ENCODE measurements at regions not wholly inside any gene's neighbourhood (a gene's known extent, or its start where the extent isn't known, plus 50 kb on each side); places are given as distances from the start of the nearest gene placed in this dataset.
"Not testable (repeated sequence)": the region's sequence is repeated elsewhere in the genome, so short reads cannot be mapped to it uniquely, and the experiment has no call there.

GRCh38 chr5:83800201-83800600, 79.5 kb upstream of the HAPLN1 start:
- no peaks in the 10 kb centered on the region for H3K4me1 ChIP-seq (ENCODE audit: control insufficient read depth, insufficient read depth, low read length)
- no peak overlapping the region for H3K27ac Mint-ChIP-seq
- H3K4me3 ChIP-seq (ENCODE audit: low read length): no peak overlapping the region
- H3K4me3 Mint-ChIP-seq: no peak overlapping the region
- H3K27me3 Mint-ChIP-seq (ENCODE audit: insufficient read depth): no peaks in the 10 kb centered on the region
- peaks cover 6% of the 10 kb centered on the region for H3K4me1 Mint-ChIP-seq
- WGBS, 2 experiments (ENCODE audit: insufficient coverage in 1 of 2, insufficient read length in 1 of 2): 100% methylated on average over 2 of the region's 2 CpGs; no CpG with 5 or more reads in 1 of the 2 experiments
- no peaks in the 10 kb centered on the region for H3K36me3 Mint-ChIP-seq (ENCODE audit: low read depth)
- H3K9me3 Mint-ChIP-seq: peaks cover 21% of the 10 kb centered on the region
- H3K27me3 ChIP-seq (ENCODE audit: control insufficient read depth, insufficient read depth, low read length, poor library complexity, severe bottlenecking): no peaks in the 10 kb centered on the region
- no peaks in the 10 kb centered on the region for H3K36me3 ChIP-seq (ENCODE audit: control insufficient read depth, insufficient read depth, low read length)
- H3K27ac ChIP-seq (ENCODE audit: low read depth, low read length): no peak overlapping the region
- no peaks in the 10 kb centered on the region for H3K9me3 ChIP-seq (ENCODE audit: control insufficient read depth, low read length)
- TF ChIP-seq CTCF (conservative IDR thresholded peaks at IDR 0.05): no peak
- H3K9ac ChIP-seq (ENCODE audit: extremely low read depth, low read length, poor library complexity, severe bottlenecking): no peak overlapping the region
- DNase-seq: no peak

- not testable (repeated sequence) for H3K27me3 ChIP-seq (ENCODE audit: control insufficient read depth, insufficient read depth, low read length, poor library complexity, severe bottlenecking); H3K36me3 ChIP-seq (ENCODE audit: control insufficient read depth, insufficient read depth, low read length); H3K9me3 ChIP-seq (ENCODE audit: control insufficient read depth, low read length); H3K9ac ChIP-seq (ENCODE audit: extremely low read depth, low read length, poor library complexity, severe bottlenecking); H3K27me3 Mint-ChIP-seq (ENCODE audit: insufficient read depth); H3K4me1 Mint-ChIP-seq; H3K4me3 ChIP-seq (ENCODE audit: low read length); DNase-seq; H3K36me3 Mint-ChIP-seq (ENCODE audit: low read depth); H3K4me1 ChIP-seq (ENCODE audit: control insufficient read depth, insufficient read depth, low read length); H3K27ac ChIP-seq (ENCODE audit: low read depth, low read length)
- 59 to 70% methylated on average over 7 to 11 of the region's 11 CpGs for WGBS, 2 experiments (ENCODE audit: insufficient coverage in 1 of 2, insufficient read length in 1 of 2)
- Mint-ChIP-seq H3K4me3 (peak overlapping the region; percentile 47), H3K9me3 (peaks cover 22% of the 10 kb centered on the region), H3K27ac (peak overlapping the region; percentile 87)
These were observed 78.4 kb upstream of the HAPLN1 start for GRCh38 chr5:83799020-83799419.

DNA sequence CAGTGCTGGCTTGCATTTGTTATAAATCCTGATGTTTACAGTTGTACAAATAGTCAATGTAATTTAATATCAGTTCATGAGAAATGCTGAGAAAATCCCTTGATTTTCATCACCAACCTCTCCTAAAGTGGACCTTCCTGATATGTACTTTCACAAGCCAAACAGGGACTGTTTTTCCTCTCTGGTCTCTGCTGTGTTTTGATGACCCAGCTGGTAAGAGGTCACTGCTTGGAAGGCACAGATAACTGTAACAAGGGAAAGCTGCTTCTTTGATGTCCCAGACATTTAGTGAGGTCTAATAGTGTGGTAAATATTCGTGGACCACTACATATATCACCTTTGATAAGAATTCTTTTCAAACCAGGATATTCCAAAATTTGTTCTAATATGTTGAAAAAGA, 68.7 kb upstream of the HAPLN1 start:
- Mint-ChIP-seq H3K27ac (no peak overlapping the region), H3K36me3 (ENCODE audit: low read depth) (no peaks in the 10 kb centered on the region), H3K4me1 (peaks cover 52% of the 10 kb centered on the region), H3K4me3 (no peak overlapping the region), H3K27me3 (ENCODE audit: insufficient read depth) (peaks cover 2% of the 10 kb centered on the region), H3K9me3 (peaks cover 5% of the 10 kb centered on the region)
- Histone ChIP-seq H3K36me3 (ENCODE audit: control insufficient read depth, insufficient read depth, low read length) (no peaks in the 10 kb centered on the region), H3K27me3 (ENCODE audit: control insufficient read depth, insufficient read depth, low read length, poor library complexity, severe bottlenecking) (peaks cover 22% of the 10 kb centered on the region), H3K9me3 (ENCODE audit: control insufficient read depth, low read length) (no peaks in the 10 kb centered on the region), H3K4me3 (ENCODE audit: low read length) (no peak overlapping the region), H3K27ac (ENCODE audit: low read depth, low read length) (no peak overlapping the region), H3K4me1 (ENCODE audit: control insufficient read depth, insufficient read depth, low read length) (peaks cover 17% of the 10 kb centered on the region), H3K9ac (ENCODE audit: extremely low read depth, low read length, poor library complexity, severe bottlenecking) (no peak overlapping the region)
- TF ChIP-seq CTCF (conservative IDR thresholded peaks at IDR 0.05): no peak
- no peak for DNase-seq
- no CpG with 5 or more reads among the region's 1 CpG for WGBS, 2 experiments (ENCODE audit: insufficient coverage in 1 of 2, insufficient read length in 1 of 2)

GRCh38 chr5:83787631-83788030, 67.0 kb upstream of the HAPLN1 start:
- 80 to 84% methylated on average over 2 to 3 of the region's 3 CpGs for WGBS, 2 experiments (ENCODE audit: insufficient coverage in 1 of 2, insufficient read length in 1 of 2)
- Histone ChIP-seq H3K27ac (ENCODE audit: low read depth, low read length) (no peak overlapping the region), H3K4me3 (ENCODE audit: low read length) (no peak overlapping the region), H3K9me3 (ENCODE audit: control insufficient read depth, low read length) (no peaks in the 10 kb centered on the region), H3K4me1 (ENCODE audit: control insufficient read depth, insufficient read depth, low read length) (peaks cover 17% of the 10 kb centered on the region), H3K9ac (ENCODE audit: extremely low read depth, low read length, poor library complexity, severe bottlenecking) (no peak overlapping the region), H3K36me3 (ENCODE audit: control insufficient read depth, insufficient read depth, low read length) (no peaks in the 10 kb centered on the region), H3K27me3 (ENCODE audit: control insufficient read depth, insufficient read depth, low read length, poor library complexity, severe bottlenecking) (peaks cover 38% of the 10 kb centered on the region)
- Mint-ChIP-seq H3K9me3 (no peaks in the 10 kb centered on the region), H3K36me3 (ENCODE audit: low read depth) (no peaks in the 10 kb centered on the region), H3K4me3 (no peak overlapping the region), H3K27ac (no peak overlapping the region), H3K4me1 (peaks cover 53% of the 10 kb centered on the region), H3K27me3 (ENCODE audit: insufficient read depth) (peaks cover 10% of the 10 kb centered on the region)
- TF ChIP-seq CTCF (conservative IDR thresholded peaks at IDR 0.05): no peak
- no peak for DNase-seq

Data from endodermal cell (in vitro differentiated cells).